ENCODE measurements at regions not wholly inside any gene's neighbourhood (a gene's known extent, or its start where the extent isn't known, plus 50 kb on each side); places are given as distances from the start of the nearest gene placed in this dataset.

DNA sequence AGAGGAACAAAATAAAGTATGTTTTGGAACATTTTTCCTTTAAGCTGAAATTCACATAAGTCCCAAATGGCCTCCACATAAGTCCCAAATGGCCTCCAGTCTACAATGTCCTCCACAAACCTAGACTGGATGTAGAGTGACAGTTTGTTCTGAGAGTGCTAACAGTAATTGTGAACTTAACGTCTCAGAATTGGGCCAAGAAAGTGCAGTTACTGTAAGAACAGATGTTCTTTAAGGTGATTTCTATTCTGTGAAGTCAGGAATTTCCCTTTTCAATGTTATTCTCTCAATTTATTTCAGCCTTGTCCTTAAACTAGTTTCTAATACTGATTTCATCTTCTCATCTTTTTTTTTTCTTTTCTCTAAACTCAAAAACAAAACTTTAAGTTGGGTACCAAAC lies 188.7 kb upstream of the SEMA3E start:
- in situ Hi-C loops (cut with HindIII; ENCODE audit: extremely low pct_ligation_motif_present, low pct_unique_long_range_greater_than_20kb) (no loop called here), intact Hi-C loops (cut with micrococcal nuclease; ENCODE audit: unreplicated experiment) (no loop called here)
- POLR2A ChIA-PET: no interaction called here
- no peak overlapping the region for H2AFZ ChIP-seq (ENCODE audit: low read length)
- 0% methylated on average over 1 of the region's 1 CpG for WGBS (ENCODE audit: low lambda C conversion rate)
- H3K79me2 ChIP-seq (ENCODE audit: insufficient read depth, low read length): no peaks in the 10 kb centered on the region
- no peak for TF ChIP-seq SOX13 (IDR thresholded peaks at IDR 0.05)
- TF ChIP-seq SOX13 (CRISPR knock-in tag; conservative IDR thresholded peaks at IDR 0.05 in 1 of 2, IDR thresholded peaks at IDR 0.05 in 1 of 2): no peak
- H3K27ac ChIP-seq (ENCODE audit: extremely low read length, insufficient read depth, low read length): no peak overlapping the region
- H3K9me3 ChIP-seq (ENCODE audit: low read length): no peaks in the 10 kb centered on the region
- no peak overlapping the region for H3K9ac ChIP-seq (ENCODE audit: insufficient read depth, low read depth, low read length)
- H4K20me1 ChIP-seq (ENCODE audit: insufficient read depth, low read length): no peaks in the 10 kb centered on the region
- DNase-seq (ENCODE audit: low spot score): no peak
- no peak overlapping the region for H3K4me3 ChIP-seq (replicated peaks in 1 of 3; ENCODE audit: insufficient read depth in 1 of 3, low read depth in 2 of 3, low read length in 3 of 3)
- no TSS peak for BruUV-seq (replicated peaks)
- no peak overlapping the region for H3K4me2 ChIP-seq (ENCODE audit: low read depth, low read length)
- CTCF ChIA-PET (ENCODE audit: low intra/inter-chr PET ratio, low total read pairs): no interaction called here
- H3K36me3 ChIP-seq (replicated peaks in 1 of 2; ENCODE audit: control insufficient read depth in 1 of 2, insufficient read depth in 2 of 2, low read length in 2 of 2): no peaks in the 10 kb centered on the region
- no peaks in the 10 kb centered on the region for H3K4me1 ChIP-seq (ENCODE audit: insufficient read depth, low read length)
- no peaks in the 10 kb centered on the region for H3K27me3 ChIP-seq (ENCODE audit: control insufficient read depth in 1 of 2, insufficient read depth in 2 of 2, low read length in 2 of 2)
- FAIRE-seq: no peak
- no peak for ATAC-seq

DNA sequence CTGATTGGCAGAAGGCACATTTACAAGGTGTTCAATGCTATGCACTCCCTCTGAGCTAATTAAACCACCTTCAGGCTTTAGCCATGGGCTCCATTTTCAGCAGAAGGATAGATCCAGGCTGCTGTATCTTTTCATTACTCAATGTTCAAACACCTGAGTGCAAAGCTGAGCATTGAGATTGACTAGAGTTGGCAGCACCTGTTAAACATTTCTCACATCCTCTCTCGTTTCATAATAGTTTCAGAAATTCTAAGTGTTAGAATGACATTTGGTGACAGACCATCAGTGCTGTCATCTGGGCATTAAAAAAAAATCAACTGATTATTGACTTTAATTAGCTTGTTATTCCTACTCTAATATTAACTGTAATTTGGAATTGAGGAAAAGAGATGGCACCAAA lies 187.1 kb upstream of the SEMA3E start:
- Histone ChIP-seq H3K27ac (ENCODE audit: extremely low read length, insufficient read depth, low read length) (no peak overlapping the region), H3K9ac (ENCODE audit: insufficient read depth, low read depth, low read length) (no peak overlapping the region), H3K4me2 (ENCODE audit: low read depth, low read length) (no peak overlapping the region), H3K79me2 (ENCODE audit: insufficient read depth, low read length) (no peaks in the 10 kb centered on the region), H4K20me1 (ENCODE audit: insufficient read depth, low read length) (no peaks in the 10 kb centered on the region), H3K4me1 (ENCODE audit: insufficient read depth, low read length) (no peaks in the 10 kb centered on the region), H3K27me3 (ENCODE audit: control insufficient read depth in 1 of 2, insufficient read depth in 2 of 2, low read length in 2 of 2) (no peaks in the 10 kb centered on the region), H2AFZ (ENCODE audit: low read length) (no peak overlapping the region), H3K4me3 (replicated peaks in 1 of 3; ENCODE audit: insufficient read depth in 1 of 3, low read depth in 2 of 3, low read length in 3 of 3) (no peak overlapping the region), H3K36me3 (replicated peaks in 1 of 2; ENCODE audit: control insufficient read depth in 1 of 2, insufficient read depth in 2 of 2, low read length in 2 of 2) (no peaks in the 10 kb centered on the region), H3K9me3 (ENCODE audit: low read length) (no peaks in the 10 kb centered on the region)
- in situ Hi-C loops (cut with HindIII; ENCODE audit: extremely low pct_ligation_motif_present, low pct_unique_long_range_greater_than_20kb): no loop called here
- BruUV-seq (replicated peaks): no TSS peak
- ChIA-PET POLR2A (no interaction called here), CTCF (ENCODE audit: low intra/inter-chr PET ratio, low total read pairs) (no interaction called here)
- 0% methylated on average over 1 of the region's 1 CpG for WGBS (ENCODE audit: low lambda C conversion rate)
- DNase-seq (ENCODE audit: low spot score) (no peak), ATAC-seq (no peak), FAIRE-seq (no peak)
- intact Hi-C loops (cut with micrococcal nuclease; ENCODE audit: unreplicated experiment): no loop called here
- TF ChIP-seq ZNF780A (CRISPR knock-in tag; IDR thresholded peaks at IDR 0.05) (no peak), ZNF33B (CRISPR knock-in tag; IDR thresholded peaks at IDR 0.05) (no peak), ZNF577 (CRISPR knock-in tag; IDR thresholded peaks at IDR 0.05; ENCODE audit: borderline replicate concordance, low read depth) (no peak), TEAD2 (CRISPR knock-in tag; IDR thresholded peaks at IDR 0.05) (no peak)
- TF ChIP-seq, protein P1, sequence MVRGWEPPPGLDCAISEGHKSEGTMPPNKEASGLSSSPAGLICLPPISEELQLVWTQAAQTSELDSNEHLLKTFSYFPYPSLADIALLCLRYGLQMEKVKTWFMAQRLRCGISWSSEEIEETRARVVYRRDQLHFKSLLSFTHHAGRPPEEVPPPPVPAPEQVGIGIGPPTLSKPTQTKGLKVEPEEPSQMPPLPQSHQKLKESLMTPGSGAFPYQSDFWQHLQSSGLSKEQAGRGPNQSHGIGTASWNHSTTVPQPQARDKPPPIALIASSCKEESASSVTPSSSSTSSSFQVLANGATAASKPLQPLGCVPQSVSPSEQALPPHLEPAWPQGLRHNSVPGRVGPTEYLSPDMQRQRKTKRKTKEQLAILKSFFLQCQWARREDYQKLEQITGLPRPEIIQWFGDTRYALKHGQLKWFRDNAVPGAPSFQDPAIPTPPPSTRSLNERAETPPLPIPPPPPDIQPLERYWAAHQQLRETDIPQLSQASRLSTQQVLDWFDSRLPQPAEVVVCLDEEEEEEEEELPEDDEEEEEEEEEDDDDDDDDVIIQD (CRISPR knock-in tag; IDR thresholded peaks at IDR 0.05; ENCODE audit: low read depth): no peak
- TF ChIP-seq, protein P2, sequence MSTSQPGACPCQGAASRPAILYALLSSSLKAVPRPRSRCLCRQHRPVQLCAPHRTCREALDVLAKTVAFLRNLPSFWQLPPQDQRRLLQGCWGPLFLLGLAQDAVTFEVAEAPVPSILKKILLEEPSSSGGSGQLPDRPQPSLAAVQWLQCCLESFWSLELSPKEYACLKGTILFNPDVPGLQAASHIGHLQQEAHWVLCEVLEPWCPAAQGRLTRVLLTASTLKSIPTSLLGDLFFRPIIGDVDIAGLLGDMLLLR (CRISPR knock-in tag; IDR thresholded peaks at IDR 0.05): no peak
- TF ChIP-seq, protein P3, sequence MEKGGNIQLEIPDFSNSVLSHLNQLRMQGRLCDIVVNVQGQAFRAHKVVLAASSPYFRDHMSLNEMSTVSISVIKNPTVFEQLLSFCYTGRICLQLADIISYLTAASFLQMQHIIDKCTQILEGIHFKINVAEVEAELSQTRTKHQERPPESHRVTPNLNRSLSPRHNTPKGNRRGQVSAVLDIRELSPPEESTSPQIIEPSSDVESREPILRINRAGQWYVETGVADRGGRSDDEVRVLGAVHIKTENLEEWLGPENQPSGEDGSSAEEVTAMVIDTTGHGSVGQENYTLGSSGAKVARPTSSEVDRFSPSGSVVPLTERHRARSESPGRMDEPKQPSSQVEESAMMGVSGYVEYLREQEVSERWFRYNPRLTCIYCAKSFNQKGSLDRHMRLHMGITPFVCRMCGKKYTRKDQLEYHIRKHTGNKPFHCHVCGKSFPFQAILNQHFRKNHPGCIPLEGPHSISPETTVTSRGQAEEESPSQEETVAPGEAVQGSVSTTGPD (CRISPR knock-in tag; IDR thresholded peaks at IDR 0.05): no peak
- TF ChIP-seq, protein P4, sequence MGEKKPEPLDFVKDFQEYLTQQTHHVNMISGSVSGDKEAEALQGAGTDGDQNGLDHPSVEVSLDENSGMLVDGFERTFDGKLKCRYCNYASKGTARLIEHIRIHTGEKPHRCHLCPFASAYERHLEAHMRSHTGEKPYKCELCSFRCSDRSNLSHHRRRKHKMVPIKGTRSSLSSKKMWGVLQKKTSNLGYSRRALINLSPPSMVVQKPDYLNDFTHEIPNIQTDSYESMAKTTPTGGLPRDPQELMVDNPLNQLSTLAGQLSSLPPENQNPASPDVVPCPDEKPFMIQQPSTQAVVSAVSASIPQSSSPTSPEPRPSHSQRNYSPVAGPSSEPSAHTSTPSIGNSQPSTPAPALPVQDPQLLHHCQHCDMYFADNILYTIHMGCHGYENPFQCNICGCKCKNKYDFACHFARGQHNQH (CRISPR knock-in tag; IDR thresholded peaks at IDR 0.05): no peak
- TF ChIP-seq, protein P5, sequence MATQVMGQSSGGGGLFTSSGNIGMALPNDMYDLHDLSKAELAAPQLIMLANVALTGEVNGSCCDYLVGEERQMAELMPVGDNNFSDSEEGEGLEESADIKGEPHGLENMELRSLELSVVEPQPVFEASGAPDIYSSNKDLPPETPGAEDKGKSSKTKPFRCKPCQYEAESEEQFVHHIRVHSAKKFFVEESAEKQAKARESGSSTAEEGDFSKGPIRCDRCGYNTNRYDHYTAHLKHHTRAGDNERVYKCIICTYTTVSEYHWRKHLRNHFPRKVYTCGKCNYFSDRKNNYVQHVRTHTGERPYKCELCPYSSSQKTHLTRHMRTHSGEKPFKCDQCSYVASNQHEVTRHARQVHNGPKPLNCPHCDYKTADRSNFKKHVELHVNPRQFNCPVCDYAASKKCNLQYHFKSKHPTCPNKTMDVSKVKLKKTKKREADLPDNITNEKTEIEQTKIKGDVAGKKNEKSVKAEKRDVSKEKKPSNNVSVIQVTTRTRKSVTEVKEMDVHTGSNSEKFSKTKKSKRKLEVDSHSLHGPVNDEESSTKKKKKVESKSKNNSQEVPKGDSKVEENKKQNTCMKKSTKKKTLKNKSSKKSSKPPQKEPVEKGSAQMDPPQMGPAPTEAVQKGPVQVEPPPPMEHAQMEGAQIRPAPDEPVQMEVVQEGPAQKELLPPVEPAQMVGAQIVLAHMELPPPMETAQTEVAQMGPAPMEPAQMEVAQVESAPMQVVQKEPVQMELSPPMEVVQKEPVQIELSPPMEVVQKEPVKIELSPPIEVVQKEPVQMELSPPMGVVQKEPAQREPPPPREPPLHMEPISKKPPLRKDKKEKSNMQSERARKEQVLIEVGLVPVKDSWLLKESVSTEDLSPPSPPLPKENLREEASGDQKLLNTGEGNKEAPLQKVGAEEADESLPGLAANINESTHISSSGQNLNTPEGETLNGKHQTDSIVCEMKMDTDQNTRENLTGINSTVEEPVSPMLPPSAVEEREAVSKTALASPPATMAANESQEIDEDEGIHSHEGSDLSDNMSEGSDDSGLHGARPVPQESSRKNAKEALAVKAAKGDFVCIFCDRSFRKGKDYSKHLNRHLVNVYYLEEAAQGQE (IDR thresholded peaks at IDR 0.05; ENCODE audit: borderline replicate concordance in 1 of 2, low read depth in 1 of 2, low read length in 2 of 2): no peak

Data from HepG2 (cell line).